A549 (cell line): ENCODE measurements at regions not wholly inside any gene's neighbourhood (a gene's known extent, or its start where the extent isn't known, plus 50 kb on each side); places are given as distances from the start of the nearest gene placed in this dataset.

Experiments used
- ATAC-seq, 2 experiments: fragments of 200-7000 bp in 1 of 2; fragments of >200 bp in 1 of 2; cut with Nextera tagmentation in 1 of 2; cut with Tn5 transposase in 1 of 2; 3 replicates each; pipeline versions ENCODE4 v1.8.0 to v1.9.1; 2018 to 2020; ENCODE audit warnings: mild to moderate bottlenecking in 1 of 2, moderate library complexity in 1 of 2
- CTCF ChIA-PET: fragments of 300-600 bp; sonication (Branson Sonifier 250); formaldehyde crosslinking; extraction: SDS; loops from one replicate; lab custom pipeline; 2021; ENCODE audit warnings: antibody characterized with exemption, inconsistent platforms; lab: Yijun Ruan, JAX
- POLR2A ChIA-PET: fragments of 350-600 bp; formaldehyde crosslinking; extraction: SDS; loops from one replicate; lab custom pipeline; 2021; ENCODE audit warnings: antibody characterized with exemption, inconsistent platforms; lab: Yijun Ruan, JAX
- DNase-seq, 2 experiments: peaks; one replicate each; pipeline versions ENCODE4 v3.0.0 to v3.0.0-alpha.2; 2011 to 2016; ENCODE audit warnings: low read depth in 1 of 2, low spot score in 1 of 2
- FAIRE-seq: peaks from 2 replicates; lab custom pipeline; 2011; peaks lifted over from hg19 to GRCh38; lab: Jason Lieb, UNC
- H3K27ac ChIP-seq, 2 experiments: fragments of >200 bp; sonication (Bioruptor Twin); formaldehyde crosslinking; 3 replicates each; pipeline ENCODE4 v1.5.1; 2016 to 2017
- H3K4me1 ChIP-seq: fragments of >200 bp; sonication (Bioruptor Twin); formaldehyde crosslinking; 3 replicates; pipeline ENCODE4 v1.6.1; 2016
- H3K4me2 ChIP-seq: fragments of >200 bp; sonication (Bioruptor Twin); formaldehyde crosslinking; 3 replicates; pipeline ENCODE4 v1.6.1; 2016
- H3K4me3 ChIP-seq: fragments of >200 bp; sonication (Bioruptor Twin); formaldehyde crosslinking; 3 replicates; pipeline ENCODE4 v1.5.1; 2016
- H3K9me3 ChIP-seq: fragments of >200 bp; sonication (Bioruptor Twin); formaldehyde crosslinking; 3 replicates; pipeline ENCODE4 v1.6.1; 2016
- CHD4 ChIP-seq: fragments of 200-600 bp; sonication (generic); IDR thresholded peaks from 2 replicates; pipeline ENCODE4 v1.6.1; 2016; ENCODE audit warnings: antibody characterized with exemption, mild to moderate bottlenecking, borderline replicate concordance
- E2F6 ChIP-seq: IDR thresholded peaks from 2 replicates; pipeline ENCODE4 v1.6.1; 2012; ENCODE audit warnings: low read depth, borderline replicate concordance
- EHF ChIP-seq: fragments of 250-450 bp; sonication (Bioruptor Pico); IDR thresholded peaks from 2 replicates; pipeline ENCODE4 v1.5.0; 2020; ENCODE audit warnings: mild to moderate bottlenecking
- FOXS1 ChIP-seq: fragments of 250-450 bp; sonication (Bioruptor Pico); IDR thresholded peaks from 2 replicates; pipeline ENCODE4 v1.5.0; 2020; ENCODE audit warnings: mild to moderate bottlenecking, moderate library complexity
- HDAC2 ChIP-seq: fragments of 200-600 bp; sonication (generic); IDR thresholded peaks from 2 replicates; pipeline ENCODE4 v1.6.1; 2016
- HEYL ChIP-seq: fragments of 250-450 bp; sonication (Bioruptor Pico); IDR thresholded peaks from 2 replicates; pipeline ENCODE4 v1.8.0; 2021; ENCODE audit warnings: mild to moderate bottlenecking, moderate library complexity
- HOXA7 ChIP-seq: fragments of 250-450 bp; sonication (Bioruptor Pico); IDR thresholded peaks from 2 replicates; pipeline ENCODE4 v1.5.0; 2020; ENCODE audit warnings: mild to moderate bottlenecking, moderate library complexity
- MYC ChIP-seq: IDR thresholded peaks from 2 replicates; pipeline ENCODE4 v1.6.1; 2012; ENCODE audit warnings: mild to moderate bottlenecking, inconsistent platforms, low read length, improper control_type of control experiment, borderline replicate concordance
- NR3C1 ChIP-seq: fragments of >200 bp; sonication (Bioruptor Twin); formaldehyde crosslinking; IDR thresholded peaks from 3 replicates; pipeline ENCODE4 v1.6.1; 2017
- PHF8 ChIP-seq: fragments of 200-600 bp; sonication (generic); IDR thresholded peaks from 2 replicates; pipeline ENCODE4 v1.6.1; 2016; ENCODE audit warnings: low read depth, mild to moderate bottlenecking, antibody characterized with exemption, moderate library complexity, borderline replicate concordance
- RARB ChIP-seq: fragments of 250-450 bp; sonication (Bioruptor Pico); IDR thresholded peaks from 2 replicates; pipeline ENCODE4 v1.8.0; 2021; ENCODE audit warnings: mild to moderate bottlenecking, moderate library complexity
- SMC3 ChIP-seq: fragments of >200 bp; sonication (Bioruptor Twin); formaldehyde crosslinking; IDR thresholded peaks from 3 replicates; pipeline ENCODE4 v1.6.1; 2018; ENCODE audit warnings: inconsistent platforms
- USF2 ChIP-seq: fragments of 450-650 bp; IDR thresholded peaks from 2 replicates; pipeline ENCODE4 v1.6.1; 2014; ENCODE audit warnings: antibody characterized with exemption
- ZC3H11A ChIP-seq: fragments of 450-650 bp; IDR thresholded peaks from 2 replicates; pipeline ENCODE4 v1.6.1; 2014; ENCODE audit warnings: antibody characterized with exemption, mild to moderate bottlenecking
- ZNF302 ChIP-seq: fragments of 250-450 bp; sonication (Bioruptor Pico); IDR thresholded peaks from 2 replicates; pipeline ENCODE4 v1.9.0; 2021; ENCODE audit warnings: inconsistent platforms, mild to moderate bottlenecking, moderate library complexity
- WGBS: methylation state at CpG from one replicate; pipeline ENCODE4 v1.1.6; 2017; ENCODE audit errors: missing lambda C conversion rate; 5-methylcytosine and 5-hydroxymethylcytosine counted together
- TF ChIP-seq, protein P1 (sequence below): fragments of 150-350 bp; IDR thresholded peaks from 2 replicates; pipeline ENCODE4 v1.6.1; 2014; ENCODE audit warnings: low read depth, mild to moderate bottlenecking, low read length
- TF ChIP-seq, protein P2 (sequence below): IDR thresholded peaks from 2 replicates; pipeline ENCODE4 v1.6.1; 2012
- TF ChIP-seq, protein P3 (sequence below): fragments of 250-450 bp; sonication (Bioruptor Pico); IDR thresholded peaks from 2 replicates; pipeline ENCODE4 v1.5.0; 2020; ENCODE audit warnings: low read depth, mild to moderate bottlenecking, moderate library complexity

DNA sequence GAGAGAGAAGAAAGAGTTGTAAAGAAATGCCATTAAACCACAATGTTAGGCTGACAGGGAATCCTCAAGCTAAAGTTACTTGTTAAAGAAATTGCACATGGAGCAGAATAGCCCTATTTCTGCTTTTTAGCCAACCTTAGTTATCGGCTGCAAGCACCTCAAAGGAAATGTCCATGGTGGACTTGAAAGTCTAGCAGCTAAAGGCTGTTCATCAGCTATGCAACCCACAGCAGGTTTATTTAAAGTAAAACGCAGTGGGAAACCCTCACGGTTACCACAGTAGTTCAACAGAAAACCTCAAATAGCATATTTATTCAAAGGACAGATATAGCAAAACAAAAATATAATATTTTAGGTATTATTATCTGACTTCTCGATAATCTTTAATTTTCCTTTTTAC lies 967.2 kb downstream of the IGSF11 start:
- Histone ChIP-seq H3K4me2 (no peak overlapping the region), H3K9me3 (no peaks in the 10 kb centered on the region), H3K4me3 (no peak overlapping the region), H3K27ac (no peak overlapping the region), H3K4me1 (no peaks in the 10 kb centered on the region)
- ChIA-PET CTCF (no interaction called here), POLR2A (no interaction called here)
- DNase-seq (no peak), ATAC-seq (no peak), FAIRE-seq (no peak)
- no peak for TF ChIP-seq FOXS1 (CRISPR knock-in tag)
- TF ChIP-seq, protein P1, sequence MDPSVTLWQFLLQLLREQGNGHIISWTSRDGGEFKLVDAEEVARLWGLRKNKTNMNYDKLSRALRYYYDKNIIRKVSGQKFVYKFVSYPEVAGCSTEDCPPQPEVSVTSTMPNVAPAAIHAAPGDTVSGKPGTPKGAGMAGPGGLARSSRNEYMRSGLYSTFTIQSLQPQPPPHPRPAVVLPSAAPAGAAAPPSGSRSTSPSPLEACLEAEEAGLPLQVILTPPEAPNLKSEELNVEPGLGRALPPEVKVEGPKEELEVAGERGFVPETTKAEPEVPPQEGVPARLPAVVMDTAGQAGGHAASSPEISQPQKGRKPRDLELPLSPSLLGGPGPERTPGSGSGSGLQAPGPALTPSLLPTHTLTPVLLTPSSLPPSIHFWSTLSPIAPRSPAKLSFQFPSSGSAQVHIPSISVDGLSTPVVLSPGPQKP, result no peak
- no peak for TF ChIP-seq USF2
- TF ChIP-seq ZNF302 (CRISPR knock-in tag), result no peak
- TF ChIP-seq MYC, result no peak
- TF ChIP-seq HDAC2, result no peak
- TF ChIP-seq, protein P2, sequence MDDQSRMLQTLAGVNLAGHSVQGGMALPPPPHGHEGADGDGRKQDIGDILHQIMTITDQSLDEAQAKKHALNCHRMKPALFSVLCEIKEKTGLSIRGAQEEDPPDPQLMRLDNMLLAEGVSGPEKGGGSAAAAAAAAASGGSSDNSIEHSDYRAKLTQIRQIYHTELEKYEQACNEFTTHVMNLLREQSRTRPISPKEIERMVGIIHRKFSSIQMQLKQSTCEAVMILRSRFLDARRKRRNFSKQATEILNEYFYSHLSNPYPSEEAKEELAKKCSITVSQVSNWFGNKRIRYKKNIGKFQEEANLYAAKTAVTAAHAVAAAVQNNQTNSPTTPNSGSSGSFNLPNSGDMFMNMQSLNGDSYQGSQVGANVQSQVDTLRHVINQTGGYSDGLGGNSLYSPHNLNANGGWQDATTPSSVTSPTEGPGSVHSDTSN, result no peak
- 17% methylated on average over 4 of the region's 4 CpGs for WGBS

- WGBS, result 6% methylated on average over 5 of the region's 6 CpGs
- ATAC-seq, result no peak
- CTCF ChIA-PET, result no interaction called here
- TF ChIP-seq NR3C1, result no peak
- no peak for TF ChIP-seq PHF8
- Histone ChIP-seq H3K9me3 (no peaks in the 10 kb centered on the region), H3K4me1 (no peaks in the 10 kb centered on the region), H3K27ac (no peak overlapping the region), H3K4me3 (no peak overlapping the region), H3K4me2 (no peak overlapping the region)
- DNase-seq, result no peak
- POLR2A ChIA-PET, result no interaction called here
- no peak for FAIRE-seq
Measured at GRCh38 chr3:118075873-118076272, 958.8 kb downstream of the IGSF11 start.

DNA sequence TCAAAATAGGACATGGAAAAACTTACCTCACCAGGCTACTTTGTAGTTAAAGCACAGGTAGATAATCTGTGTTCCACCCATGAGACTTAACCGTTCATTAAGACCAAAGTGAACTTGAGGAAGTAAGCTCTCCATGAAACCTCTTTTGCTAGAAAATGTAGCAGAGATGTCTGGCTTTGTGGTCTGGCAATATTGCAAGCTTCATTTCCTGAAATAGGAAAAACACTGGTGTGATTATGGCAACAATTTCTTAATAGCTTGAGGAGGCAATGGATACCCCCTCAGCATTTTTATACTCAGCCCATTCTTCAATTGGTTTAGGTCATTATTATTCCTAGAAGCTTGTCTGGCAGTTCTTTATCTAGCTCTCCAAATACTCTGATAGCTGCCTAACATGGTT lies 957.3 kb downstream of the IGSF11 start:
- ChIA-PET CTCF (no interaction called here), POLR2A (no interaction called here)
- FAIRE-seq (no peak), DNase-seq (no peak), ATAC-seq (no peak)
- no peak overlapping the region for H3K4me2 ChIP-seq
- no peaks in the 10 kb centered on the region for H3K9me3 ChIP-seq
- TF ChIP-seq E2F6 (no peak), ZNF302 (CRISPR knock-in tag) (no peak), ZC3H11A (no peak), RARB (no peak), HDAC2 (no peak)
- H3K4me3 ChIP-seq, result no peak overlapping the region
- 3% methylated on average over 1 of the region's 1 CpG for WGBS
- no peaks in the 10 kb centered on the region for H3K4me1 ChIP-seq
- no peak overlapping the region for H3K27ac ChIP-seq

DNA sequence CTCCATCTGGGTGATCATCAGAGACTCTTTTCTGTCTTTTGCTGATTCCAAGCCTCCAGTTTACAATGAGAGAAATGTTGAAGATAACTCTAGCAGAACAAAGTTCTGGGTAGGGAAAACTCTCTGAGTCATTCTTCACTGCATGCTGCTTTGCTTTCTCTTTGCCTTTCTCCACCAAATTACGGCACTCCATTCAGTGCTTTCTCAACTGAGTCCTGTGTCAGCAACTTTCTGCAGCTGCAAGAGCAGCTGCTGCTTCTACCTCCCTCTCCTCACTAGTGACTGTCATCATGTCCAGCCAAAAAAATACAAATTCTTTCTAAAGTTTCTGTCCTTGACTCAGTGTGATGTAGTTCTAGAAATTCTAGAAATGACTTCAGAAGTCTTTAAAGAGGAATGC lies 953.8 kb downstream of the IGSF11 start:
- TF ChIP-seq HEYL (CRISPR knock-in tag) (no peak), CHD4 (no peak), NR3C1 (no peak), EHF (CRISPR knock-in tag) (no peak), ZNF302 (CRISPR knock-in tag) (no peak), HOXA7 (CRISPR knock-in tag) (no peak), SMC3 (no peak), PHF8 (no peak), FOXS1 (CRISPR knock-in tag) (no peak)
- TF ChIP-seq, protein P3, sequence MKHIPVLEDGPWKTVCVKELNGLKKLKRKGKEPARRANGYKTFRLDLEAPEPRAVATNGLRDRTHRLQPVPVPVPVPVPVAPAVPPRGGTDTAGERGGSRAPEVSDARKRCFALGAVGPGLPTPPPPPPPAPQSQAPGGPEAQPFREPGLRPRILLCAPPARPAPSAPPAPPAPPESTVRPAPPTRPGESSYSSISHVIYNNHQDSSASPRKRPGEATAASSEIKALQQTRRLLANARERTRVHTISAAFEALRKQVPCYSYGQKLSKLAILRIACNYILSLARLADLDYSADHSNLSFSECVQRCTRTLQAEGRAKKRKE (CRISPR knock-in tag), result no peak
- H3K4me1 ChIP-seq, result no peaks in the 10 kb centered on the region
- H3K9me3 ChIP-seq, result no peaks in the 10 kb centered on the region
- WGBS, result 3% methylated on average over 1 of the region's 1 CpG
- FAIRE-seq (no peak), DNase-seq (no peak), ATAC-seq (no peak)
- ChIA-PET CTCF (no interaction called here), POLR2A (no interaction called here)
- H3K27ac ChIP-seq, result no peak overlapping the region
- no peak overlapping the region for H3K4me3 ChIP-seq
- no peak overlapping the region for H3K4me2 ChIP-seq
